ENCODE measurements at regions not wholly inside any gene's neighbourhood (a gene's known extent, or its start where the extent isn't known, plus 50 kb on each side); places are given as distances from the start of the nearest gene placed in this dataset.

DNA sequence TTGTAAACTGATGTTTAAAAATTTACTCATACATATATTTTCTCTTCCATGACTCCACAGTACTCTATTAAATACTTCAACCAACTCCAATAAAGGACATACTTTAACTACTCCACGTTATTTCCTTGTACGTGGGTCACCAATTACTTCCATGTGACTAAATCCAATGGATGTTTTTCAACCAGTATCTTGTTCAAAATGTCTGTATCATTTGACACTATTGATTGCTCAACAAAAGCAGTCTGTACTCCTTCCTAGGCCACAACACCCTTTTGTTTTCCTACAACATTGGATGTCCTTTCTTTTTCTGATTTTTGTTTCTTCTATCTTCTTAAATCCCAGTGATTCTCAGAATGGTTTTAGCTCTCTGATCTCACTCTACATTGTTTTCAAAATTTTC is 943.7 kb downstream of the EFNA5 start:
- H3K4me3 ChIP-seq = no peak overlapping the region
- H3K4me2 ChIP-seq = no peak overlapping the region
- H3K27ac ChIP-seq = no peak overlapping the region
- H3K27me3 ChIP-seq = no peaks in the 10 kb centered on the region
- H3K9me3 ChIP-seq (replicated peaks in 1 of 11) = peaks cover 3 to 20% (median 14%) of the 10 kb centered on the region in 11 experiments; a peak in 20 of 22 replicates
- no peak overlapping the region for H3K9ac ChIP-seq
- no peak for TF ChIP-seq Cebpa-rat (IDR thresholded peaks at IDR 0.05)
- no peaks in the 10 kb centered on the region for H4K20me1 ChIP-seq
- H3K36me3 ChIP-seq = no peaks in the 10 kb centered on the region
- no peaks in the 10 kb centered on the region for H3K4me1 ChIP-seq

GRCh38 chr5:106720367-106720766 is 950.4 kb downstream of the EFNA5 start:
- no peaks in the 10 kb centered on the region for H3K4me1 ChIP-seq
- H3K36me3 ChIP-seq = no peaks in the 10 kb centered on the region
- no peak overlapping the region for H3K4me2 ChIP-seq
- no peak overlapping the region for H3K27ac ChIP-seq
- no peaks in the 10 kb centered on the region for H3K27me3 ChIP-seq
- H3K9me3 ChIP-seq (replicated peaks in 1 of 11) = no peaks in the 10 kb centered on the region
- H4K20me1 ChIP-seq = no peaks in the 10 kb centered on the region
- H3K9ac ChIP-seq = no peak overlapping the region
- no peak for TF ChIP-seq Cebpa-rat (IDR thresholded peaks at IDR 0.05)
- H3K4me3 ChIP-seq = no peak overlapping the region

GRCh38 chr5:106699796-106700195 is 970.9 kb downstream of the EFNA5 start:
- Histone ChIP-seq H3K9ac (no peak overlapping the region), H3K4me2 (no peak overlapping the region), H3K4me3 (no peak overlapping the region), H3K9me3 (replicated peaks in 1 of 11) (no peaks in the 10 kb centered on the region), H3K27me3 (no peaks in the 10 kb centered on the region), H4K20me1 (no peaks in the 10 kb centered on the region), H3K36me3 (no peaks in the 10 kb centered on the region), H3K27ac (no peak overlapping the region), H3K4me1 (no peaks in the 10 kb centered on the region)
- TF ChIP-seq Cebpa-rat (IDR thresholded peaks at IDR 0.05) = no peak

- no peaks in the 10 kb centered on the region for H3K36me3 ChIP-seq
- no peak overlapping the region for H3K4me2 ChIP-seq
- no peaks in the 10 kb centered on the region for H3K4me1 ChIP-seq
- no peaks in the 10 kb centered on the region for H3K9me3 ChIP-seq (replicated peaks in 1 of 11)
- H3K9ac ChIP-seq = no peak overlapping the region
- no peaks in the 10 kb centered on the region for H3K27me3 ChIP-seq
- no peak overlapping the region for H3K27ac ChIP-seq
- no peak for TF ChIP-seq Cebpa-rat (IDR thresholded peaks at IDR 0.05)
- H4K20me1 ChIP-seq = no peaks in the 10 kb centered on the region
- H3K4me3 ChIP-seq = no peak overlapping the region
Observed at GRCh38 chr5:106699198-106699597, 971.5 kb downstream of the EFNA5 start.

GRCh38 chr5:106698169-106698568 is 972.6 kb downstream of the EFNA5 start:
- TF ChIP-seq Cebpa-rat (IDR thresholded peaks at IDR 0.05) = no peak
- no peak overlapping the region for H3K27ac ChIP-seq
- no peak overlapping the region for H3K4me3 ChIP-seq
- no peaks in the 10 kb centered on the region for H3K36me3 ChIP-seq
- H3K27me3 ChIP-seq = no peaks in the 10 kb centered on the region
- H3K4me1 ChIP-seq = no peaks in the 10 kb centered on the region
- H4K20me1 ChIP-seq = no peaks in the 10 kb centered on the region
- H3K4me2 ChIP-seq = no peak overlapping the region
- H3K9me3 ChIP-seq (replicated peaks in 1 of 11) = no peaks in the 10 kb centered on the region
- H3K9ac ChIP-seq = no peak overlapping the region

- H4K20me1 ChIP-seq = no peaks in the 10 kb centered on the region
- TF ChIP-seq Cebpa-rat (IDR thresholded peaks at IDR 0.05) = no peak
- no peak overlapping the region for H3K27ac ChIP-seq
- H3K9ac ChIP-seq = no peak overlapping the region
- H3K9me3 ChIP-seq (replicated peaks in 1 of 11) = no peaks in the 10 kb centered on the region
- H3K27me3 ChIP-seq = no peaks in the 10 kb centered on the region
- H3K4me1 ChIP-seq = peaks cover 0 to 5% (median 0%) of the 10 kb centered on the region in 10 experiments; a peak in 1 of 20 replicates
- H3K4me2 ChIP-seq = no peak overlapping the region
- H3K36me3 ChIP-seq = no peaks in the 10 kb centered on the region
- no peak overlapping the region for H3K4me3 ChIP-seq
Observed at GRCh38 chr5:106691701-106692100, 979.0 kb downstream of the EFNA5 start.

- no peaks in the 10 kb centered on the region for H3K9me3 ChIP-seq (replicated peaks in 1 of 11)
- no peak for TF ChIP-seq Cebpa-rat (IDR thresholded peaks at IDR 0.05)
- H3K4me3 ChIP-seq = no peak overlapping the region
- no peaks in the 10 kb centered on the region for H3K36me3 ChIP-seq
- H3K27ac ChIP-seq = no peak overlapping the region
- H4K20me1 ChIP-seq = no peaks in the 10 kb centered on the region
- H3K4me1 ChIP-seq = peaks cover 0 to 5% (median 0%) of the 10 kb centered on the region in 10 experiments; a peak in 1 of 20 replicates
- H3K27me3 ChIP-seq = no peaks in the 10 kb centered on the region
- no peak overlapping the region for H3K9ac ChIP-seq
- no peak overlapping the region for H3K4me2 ChIP-seq
Observed at GRCh38 chr5:106690585-106690984, 980.2 kb downstream of the EFNA5 start.

- Histone ChIP-seq H3K36me3 (no peaks in the 10 kb centered on the region), H3K9me3 (replicated peaks in 1 of 11) (peaks cover 0 to 8% (median 0%) of the 10 kb centered on the region in 11 experiments; a peak in 2 of 22 replicates), H3K4me1 (peaks cover 0 to 8% (median 0%) of the 10 kb centered on the region in 10 experiments; a peak in 1 of 20 replicates), H3K4me2 (peak overlapping the region; percentile 1 to 41 (median 11); a peak in 8 of 22 replicates), H3K9ac (no peak overlapping the region; a peak in 1 of 22 replicates), H3K27me3 (no peaks in the 10 kb centered on the region), H4K20me1 (no peaks in the 10 kb centered on the region), H3K4me3 (no peak overlapping the region), H3K27ac (peak overlapping the region in 5 of 11 experiments; percentile 30 to 47 (median 36); a peak in 6 of 22 replicates)
- no peak for TF ChIP-seq Cebpa-rat (IDR thresholded peaks at IDR 0.05)
Observed at GRCh38 chr5:106680330-106680729, 990.4 kb downstream of the EFNA5 start.

DNA sequence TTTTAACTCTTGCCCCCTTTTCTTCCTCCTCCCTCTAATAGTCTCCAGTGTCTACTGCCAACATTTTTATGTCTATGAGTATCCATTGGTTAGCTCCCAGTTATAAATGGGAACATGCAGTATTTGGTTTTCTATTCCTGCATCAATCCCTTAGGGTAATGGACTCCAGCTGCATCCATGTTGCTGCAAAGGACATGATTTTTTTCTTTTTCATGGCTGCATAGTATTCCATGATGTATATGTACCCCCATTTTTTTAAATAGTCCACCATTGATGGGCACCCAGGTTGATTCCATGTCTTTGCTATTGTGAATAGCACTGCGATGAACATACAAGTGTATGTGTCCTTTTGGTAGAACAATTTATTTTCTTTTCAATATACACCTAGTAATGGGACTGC is 993.7 kb downstream of the EFNA5 start:
- no peak overlapping the region for H3K27ac ChIP-seq
- no peak overlapping the region for H3K4me3 ChIP-seq
- H3K27me3 ChIP-seq = no peaks in the 10 kb centered on the region
- no peaks in the 10 kb centered on the region for H3K36me3 ChIP-seq
- H4K20me1 ChIP-seq = no peaks in the 10 kb centered on the region
- H3K4me1 ChIP-seq = peaks cover 0 to 8% (median 0%) of the 10 kb centered on the region in 10 experiments; a peak in 1 of 20 replicates
- no peak for TF ChIP-seq Cebpa-rat (IDR thresholded peaks at IDR 0.05)
- H3K9me3 ChIP-seq (replicated peaks in 1 of 11) = peaks cover 0 to 8% (median 0%) of the 10 kb centered on the region in 11 experiments; a peak in 2 of 22 replicates
- no peak overlapping the region for H3K9ac ChIP-seq
- no peak overlapping the region for H3K4me2 ChIP-seq

DNA sequence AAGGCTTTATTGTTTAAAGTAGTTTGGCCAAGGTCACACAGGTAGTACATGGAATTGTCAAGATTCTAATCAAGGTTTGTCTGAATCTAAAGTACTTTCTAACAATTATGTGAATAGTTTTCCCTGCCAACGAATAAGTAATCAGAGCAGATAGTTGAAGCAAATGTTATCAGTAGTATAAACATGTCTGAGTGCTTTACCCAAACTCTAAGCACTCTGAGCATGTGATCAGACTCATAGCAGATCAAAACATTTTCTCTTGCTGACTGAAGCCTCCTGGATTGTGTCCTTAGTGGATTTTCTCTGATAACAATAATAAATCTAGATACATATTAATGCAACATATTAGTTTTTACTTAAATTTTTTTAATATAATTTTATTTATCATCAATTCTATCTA is 995.0 kb downstream of the EFNA5 start:
- H3K4me3 ChIP-seq = no peak overlapping the region
- no peak overlapping the region for H3K9ac ChIP-seq
- H3K27ac ChIP-seq = no peak overlapping the region
- H3K4me2 ChIP-seq = no peak overlapping the region
- H3K4me1 ChIP-seq = peaks cover 0 to 6% (median 0%) of the 10 kb centered on the region in 10 experiments; a peak in 1 of 20 replicates
- H4K20me1 ChIP-seq = no peaks in the 10 kb centered on the region
- no peak for TF ChIP-seq Cebpa-rat (IDR thresholded peaks at IDR 0.05)
- peaks cover 0 to 8% (median 0%) of the 10 kb centered on the region in 11 experiments; a peak in 2 of 22 replicates for H3K9me3 ChIP-seq (replicated peaks in 1 of 11)
- no peaks in the 10 kb centered on the region for H3K27me3 ChIP-seq
- H3K36me3 ChIP-seq = no peaks in the 10 kb centered on the region
